ENCODE measurements at regions not wholly inside any gene's neighbourhood (a gene's known extent, or its start where the extent isn't known, plus 50 kb on each side); places are given as distances from the start of the nearest gene placed in this dataset.

GRCh38 chr10:118978316-118978997, 51.1 kb upstream of the NANOS1 start:
- no peak for TF ChIP-seq POLR2A (IDR thresholded peaks at IDR 0.05; ENCODE audit: borderline replicate concordance, extremely low read depth, insufficient read depth, insufficient read length)
- no peak for TF ChIP-seq POLR2AphosphoS5 (IDR thresholded peaks at IDR 0.05; ENCODE audit: low read depth, low read length)
- TF ChIP-seq CTCF (IDR thresholded peaks at IDR 0.05 in 2 of 3, conservative IDR thresholded peaks at IDR 0.05 in 1 of 3; ENCODE audit: borderline replicate concordance in 1 of 3, insufficient read depth in 1 of 3, low read depth in 2 of 3, low read length in 2 of 3): no peak
- TF ChIP-seq REST (IDR thresholded peaks at IDR 0.05; ENCODE audit: low read depth): no peak
- TF ChIP-seq YY1 (IDR thresholded peaks at IDR 0.05; ENCODE audit: extremely low read depth, insufficient replicate concordance, low read depth, low read length): no peak
- TF ChIP-seq MAX (IDR thresholded peaks at IDR 0.05): no peak
- TF ChIP-seq EZH2 (IDR thresholded peaks at IDR 0.05): no peak
- TF ChIP-seq RAD21 (IDR thresholded peaks at IDR 0.05; ENCODE audit: low read depth): no peak
- TF ChIP-seq CEBPB (IDR thresholded peaks at IDR 0.05; ENCODE audit: low read depth): no peak
- TF ChIP-seq SIN3A (IDR thresholded peaks at IDR 0.05; ENCODE audit: low read depth): no peak
- TF ChIP-seq ZBTB33 (IDR thresholded peaks at IDR 0.05; ENCODE audit: extremely low read depth, insufficient replicate concordance, low read length): no peak

Measured in HCT116 (cell line).